ENCODE measurements at regions not wholly inside any gene's neighbourhood (a gene's known extent, or its start where the extent isn't known, plus 50 kb on each side); places are given as distances from the start of the nearest gene placed in this dataset.

GRCh38 chr13:34466301-34466700 is 475.8 kb upstream of the NBEA start:
- no peak overlapping the region for H4K8ac ChIP-seq (replicated peaks; ENCODE audit: insufficient read length, low read depth, low read length)
- Mint-ChIP-seq H3K4me1 (peaks cover 3 to 4% of the 10 kb centered on the region in 2 experiments), H3K27ac (no peak overlapping the region), H3K9me3 (no peaks in the 10 kb centered on the region), H3K36me3 (ENCODE audit: insufficient read depth in 1 of 3, low read depth in 3 of 3) (no peaks in the 10 kb centered on the region), H3K27me3 (ENCODE audit: low read depth) (peaks cover 2% of the 10 kb centered on the region; the same call in 1 of the 2 replicates), H3K4me3 (no peak overlapping the region)
- H3K79me1 ChIP-seq (ENCODE audit: insufficient read depth, low read depth, low read length, poor library complexity, severe bottlenecking) = no peaks in the 10 kb centered on the region
- no peak overlapping the region for H3K18ac ChIP-seq (ENCODE audit: insufficient read length, low read depth, low read length)
- no peak overlapping the region for H2BK120ac ChIP-seq (ENCODE audit: low read depth, low read length, poor library complexity, severe bottlenecking)
- H3K27ac ChIP-seq (ENCODE audit: insufficient read length, low read depth, low read length) = no peak overlapping the region
- no peak overlapping the region for H4K91ac ChIP-seq (ENCODE audit: insufficient read length, low read depth, low read length)
- no peak overlapping the region for H2BK5ac ChIP-seq (ENCODE audit: insufficient read length, low read length)
- no peaks in the 10 kb centered on the region for H3K79me2 ChIP-seq (ENCODE audit: insufficient read depth, low read length)
- H3K4me1 ChIP-seq (ENCODE audit: insufficient read depth, low read length) = no peaks in the 10 kb centered on the region
- DNase-seq = no peak
- no peak overlapping the region for H3K9ac ChIP-seq (ENCODE audit: extremely low read depth, insufficient read length, low read length)
- WGBS (ENCODE audit: extremely low coverage, insufficient read length, low lambda C conversion rate) = no CpG with 5 or more reads among the region's 3 CpGs
- no peaks in the 10 kb centered on the region for H3K9me3 ChIP-seq (ENCODE audit: control insufficient read depth, low read depth, low read length)
- TF ChIP-seq CTCF (conservative IDR thresholded peaks at IDR 0.05) = no peak
- no peak overlapping the region for H3K4ac ChIP-seq (ENCODE audit: low read depth, low read length)
- H2BK12ac ChIP-seq (ENCODE audit: insufficient read length, low read depth, low read length) = no peak overlapping the region
- no peak overlapping the region for H3T11ph ChIP-seq (ENCODE audit: low read length)
- H3K14ac ChIP-seq (ENCODE audit: insufficient read depth, low read length) = no peak overlapping the region
- no peak overlapping the region for H2AFZ ChIP-seq (ENCODE audit: low read length)
- H2BK15ac ChIP-seq (ENCODE audit: low read depth, low read length) = no peak overlapping the region
- no peak overlapping the region for H4K5ac ChIP-seq (ENCODE audit: insufficient read length, low read depth, low read length)
- H3K23me2 ChIP-seq (ENCODE audit: insufficient read length, low read depth, low read length, poor library complexity, severe bottlenecking) = no peaks in the 10 kb centered on the region
- H2BK20ac ChIP-seq (ENCODE audit: low read depth, low read length, poor library complexity, severe bottlenecking) = no peak overlapping the region
- no peaks in the 10 kb centered on the region for H4K20me1 ChIP-seq (ENCODE audit: control insufficient read depth, insufficient read depth, insufficient read length)
- H3K4me2 ChIP-seq (ENCODE audit: insufficient read depth, insufficient read length, low read length) = no peak overlapping the region
- no peaks in the 10 kb centered on the region for H3K27me3 ChIP-seq (ENCODE audit: insufficient read depth, low read length)
- no peak overlapping the region for H3K56ac ChIP-seq (ENCODE audit: insufficient read length, low read depth, low read length)
- H3K23ac ChIP-seq (ENCODE audit: insufficient read length, low read depth, low read length) = no peak overlapping the region
- H2AK5ac ChIP-seq (ENCODE audit: insufficient read length, low read length) = no peak overlapping the region

All from H9 (cell line).